HG03520 (cell line): ENCODE measurements at regions not wholly inside any gene's neighbourhood (a gene's known extent, or its start where the extent isn't known, plus 50 kb on each side); places are given as distances from the start of the nearest gene placed in this dataset.
"Not testable (repeated sequence)": the region's sequence is repeated elsewhere in the genome, so short reads cannot be mapped to it uniquely, and the experiment has no call there.

Experiments
- ATAC-seq: cut with Tn5 transposase; IDR thresholded peaks from one replicate; pipeline ENCODE4 v1.9.1; 2021; ENCODE audit warnings: mild to moderate bottlenecking, moderate library complexity; ENCODE audit not compliant: unreplicated experiment

- no peak for ATAC-seq
These were observed 94.7 kb upstream of the LOC128125822 start for GRCh38 chr6:63477422-63478040.

DNA sequence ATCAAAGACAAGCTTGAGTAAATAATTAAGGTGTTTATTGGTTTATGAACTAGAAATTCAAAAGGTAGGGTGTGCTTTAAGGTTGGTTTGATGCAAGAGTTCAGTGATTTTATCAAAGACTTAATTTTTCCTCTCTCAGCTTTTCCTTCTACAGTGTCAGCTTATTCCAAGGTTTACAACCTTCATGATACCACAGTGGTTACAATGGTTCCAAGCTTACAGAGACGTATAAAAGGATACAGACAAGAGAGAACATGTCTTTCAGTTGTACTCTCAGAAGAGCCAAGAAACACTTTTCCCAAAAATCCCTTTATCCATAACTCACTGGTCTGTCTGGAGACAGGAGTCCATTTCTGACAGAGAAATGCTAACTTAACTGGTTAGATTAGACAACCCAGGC lies 93.5 kb upstream of the LOC128125822 start:
- ATAC-seq = no peak

GRCh38 chr6:63486196-63486595 lies 86.1 kb upstream of the LOC128125822 start:
- no peak for ATAC-seq

DNA sequence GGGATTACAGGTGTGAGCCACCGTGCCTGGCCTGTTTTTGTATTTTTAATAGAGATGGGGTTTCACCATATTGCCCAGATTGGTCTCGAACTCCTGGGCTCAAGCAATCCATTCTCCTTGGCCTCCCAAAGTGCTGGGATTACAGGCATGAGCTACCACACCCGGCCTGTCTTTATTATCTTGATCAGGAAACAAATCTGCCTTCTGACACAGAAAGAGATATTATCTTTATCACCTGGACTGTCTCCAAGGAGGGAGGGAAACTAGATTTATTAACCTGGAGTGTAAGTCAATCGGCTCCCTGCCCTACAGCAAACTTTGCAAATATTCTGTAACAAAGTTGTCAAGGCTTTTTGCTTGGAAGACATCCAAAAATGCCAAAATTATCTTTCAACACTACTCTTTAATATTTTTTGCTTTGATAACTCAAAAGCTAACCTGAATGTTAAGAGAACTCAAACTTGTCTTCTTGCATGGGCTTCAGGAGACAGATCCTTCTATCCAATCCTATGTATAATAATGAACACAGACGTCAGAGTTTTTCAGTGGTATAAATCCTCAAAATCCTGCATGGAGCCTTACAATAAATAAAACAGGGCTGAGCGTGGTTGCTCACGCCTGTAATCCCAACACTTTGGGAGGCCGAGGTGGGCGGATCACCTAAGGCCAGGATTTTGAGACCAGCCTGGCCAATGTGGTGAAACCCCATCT lies 85.0 kb upstream of the LOC128125822 start:
- ATAC-seq = no peak

- ATAC-seq = no peak
These were observed 81.2 kb upstream of the LOC128125822 start for GRCh38 chr6:63491119-63491518.

- no peak for ATAC-seq
These were observed 79.8 kb upstream of the LOC128125822 start for GRCh38 chr6:63492476-63492875.

GRCh38 chr6:63493557-63493956 lies 78.7 kb upstream of the LOC128125822 start:
- no peak for ATAC-seq

GRCh38 chr6:63496361-63496804 lies 75.9 kb upstream of the LOC128125822 start:
- no peak for ATAC-seq

DNA sequence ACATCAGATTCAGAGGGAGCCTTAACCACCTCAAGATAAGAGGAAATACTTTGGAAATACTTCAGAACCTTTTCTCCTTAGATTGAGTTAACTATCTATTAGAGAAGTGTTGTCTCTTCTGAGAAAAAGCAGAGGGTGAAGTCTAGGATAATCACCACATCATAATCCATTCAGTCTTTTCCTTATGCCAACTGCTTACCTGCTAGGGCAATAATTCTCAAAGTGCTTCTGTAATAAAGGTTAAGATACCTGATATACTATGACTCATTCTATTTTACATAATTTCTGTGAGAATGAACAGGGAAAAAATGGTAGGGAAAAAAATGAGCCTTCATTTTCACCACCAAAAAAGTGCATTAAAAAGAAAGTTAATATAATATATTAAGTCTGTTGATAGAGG lies 70.1 kb upstream of the LOC128125822 start:
- no peak for ATAC-seq

GRCh38 chr6:63503199-63503598 lies 69.1 kb upstream of the LOC128125822 start:
- no peak for ATAC-seq

DNA sequence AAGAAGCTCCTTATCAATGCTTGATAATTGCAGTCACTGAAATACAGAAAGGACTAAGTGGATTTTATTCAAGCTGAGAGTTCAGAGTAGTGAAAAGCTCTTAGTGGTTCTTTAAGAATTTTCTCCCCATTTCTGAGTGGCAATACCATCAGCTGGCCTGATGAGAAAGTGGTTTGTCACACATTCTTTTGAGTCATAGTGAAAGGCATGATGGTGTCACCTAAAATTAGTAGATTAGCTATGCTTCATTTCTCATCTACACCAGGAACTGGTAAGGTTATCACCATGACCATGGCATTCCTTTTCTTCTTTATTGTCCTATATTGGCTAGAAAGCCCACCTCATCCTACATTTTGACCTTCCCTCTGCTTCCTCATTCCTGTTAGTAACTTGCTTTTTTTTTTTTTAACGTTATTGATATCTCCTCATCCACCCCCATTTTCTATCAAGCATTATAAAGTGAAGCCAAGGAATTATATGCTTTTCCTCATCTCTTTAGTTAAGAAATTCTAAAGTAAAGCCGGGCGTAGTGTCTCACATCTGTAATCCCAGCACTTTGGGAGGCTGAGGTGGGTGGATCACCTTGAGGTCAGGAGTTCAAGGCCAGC lies 67.4 kb upstream of the LOC128125822 start:
- peak; percentile 99 for ATAC-seq

DNA sequence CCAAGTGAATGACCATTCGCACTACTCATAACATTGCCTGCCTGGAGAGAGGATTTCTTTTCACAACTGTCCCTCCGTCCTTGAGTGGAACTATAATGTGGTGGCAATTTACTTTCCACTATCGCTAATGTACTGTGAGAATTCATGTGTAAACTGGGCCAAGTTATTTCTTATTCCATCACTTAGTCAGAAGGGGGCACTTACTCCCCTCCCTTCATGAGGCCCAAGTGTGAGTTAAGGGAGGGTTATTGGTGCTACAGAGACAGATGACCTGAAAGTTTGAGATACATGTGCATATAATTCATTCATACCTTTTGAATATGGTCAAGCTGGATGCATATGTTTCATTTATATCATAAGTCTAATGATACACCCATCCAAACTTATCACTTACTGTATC lies 65.2 kb upstream of the LOC128125822 start:
- ATAC-seq = no peak

- no peak for ATAC-seq
These were observed 62.5 kb upstream of the LOC128125822 start for GRCh38 chr6:63509652-63510352.

DNA sequence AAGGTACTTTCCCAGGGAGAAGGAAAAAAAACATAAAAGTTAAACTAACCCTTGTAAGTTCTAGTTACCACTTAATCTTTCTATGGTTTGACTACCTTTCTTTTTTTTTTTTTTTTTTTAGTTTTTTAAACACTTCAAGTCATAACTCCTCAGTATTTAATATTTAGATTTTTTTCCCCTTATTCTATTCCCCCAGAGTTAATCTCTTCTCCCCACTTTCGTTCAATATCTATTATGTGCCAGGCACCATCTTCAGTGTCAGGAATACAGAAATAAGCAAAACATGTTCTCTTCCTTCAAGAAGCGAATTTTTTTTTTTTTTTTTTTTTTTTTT lies 62.0 kb upstream of the LOC128125822 start:
- ATAC-seq = no peak

GRCh38 chr6:63510849-63511248 lies 61.4 kb upstream of the LOC128125822 start:
- ATAC-seq = no peak

GRCh38 chr6:63514488-63515173 lies 57.6 kb upstream of the LOC128125822 start:
- ATAC-seq = no peak

GRCh38 chr6:63515227-63515626 lies 57.1 kb upstream of the LOC128125822 start:
- not testable (repeated sequence) for ATAC-seq

DNA sequence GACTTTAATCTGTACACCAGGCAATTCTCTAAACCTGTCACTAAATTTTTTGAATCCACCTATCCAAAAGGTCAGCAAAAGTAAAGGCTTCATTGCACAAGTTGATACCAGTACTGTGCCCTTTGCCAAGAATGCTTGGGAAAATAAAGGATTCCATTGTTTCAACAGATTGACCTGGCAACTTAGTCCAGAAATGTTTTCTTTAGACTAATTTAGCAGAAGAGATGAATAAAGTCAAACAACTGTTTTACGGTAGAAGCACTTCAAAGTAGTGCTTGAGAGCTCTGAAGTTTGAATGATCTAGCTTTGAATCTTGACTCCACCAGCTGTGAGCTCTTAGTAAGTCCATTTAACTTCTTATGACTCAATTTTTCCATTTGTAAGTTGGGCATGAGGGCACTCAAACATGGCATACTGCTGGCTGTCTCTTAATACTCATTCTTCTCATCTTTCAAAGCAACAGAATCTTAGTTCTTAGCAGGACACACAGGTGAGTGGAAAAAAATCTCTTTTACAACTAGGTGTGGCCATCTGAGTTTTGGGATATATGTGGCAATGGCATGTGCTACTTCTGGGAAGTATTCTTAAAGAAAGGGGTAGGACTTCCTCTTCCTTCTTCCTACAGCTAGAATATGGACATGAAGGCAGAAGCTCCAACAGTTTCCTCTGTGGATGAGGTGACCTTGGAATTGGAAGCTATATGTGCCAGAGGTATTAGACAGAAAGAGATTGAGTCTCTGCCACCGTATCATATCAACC lies 55.9 kb upstream of the LOC128125822 start:
- no peak for ATAC-seq

- no peak for ATAC-seq
These were observed 55.1 kb upstream of the LOC128125822 start for GRCh38 chr6:63517221-63517620.

DNA sequence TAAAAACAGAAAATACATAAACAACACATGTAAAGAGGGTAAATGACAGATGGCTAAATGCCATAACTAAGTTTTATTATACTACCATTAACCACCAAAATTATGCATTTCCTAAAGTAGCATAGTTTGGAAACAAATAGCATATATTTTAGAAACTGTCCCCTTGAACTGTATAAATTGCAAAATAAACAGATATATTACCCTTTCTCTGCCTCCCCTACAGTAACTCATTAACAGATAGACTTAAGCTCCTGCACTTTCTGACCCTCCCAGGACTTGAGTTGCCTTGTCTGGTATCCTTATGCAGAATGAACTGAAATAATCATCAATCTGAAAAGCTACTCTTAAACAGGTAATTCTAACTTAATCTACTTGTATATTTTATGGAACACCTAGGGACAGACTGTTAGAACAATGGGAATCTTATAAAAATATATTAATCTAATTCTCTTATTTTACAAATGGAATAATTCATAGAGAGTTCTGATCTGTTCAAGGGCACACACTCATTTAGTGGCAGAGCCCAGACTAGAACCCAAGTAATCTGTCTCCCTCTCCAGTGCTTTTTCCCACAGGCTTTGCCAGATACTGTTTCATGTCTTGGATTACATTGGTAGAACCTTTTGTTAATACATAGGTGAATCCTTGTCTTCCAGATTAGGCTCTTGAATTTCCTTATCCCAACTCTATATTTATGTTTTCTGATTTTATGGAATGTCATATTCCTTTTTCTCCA lies 50.6 kb upstream of the LOC128125822 start:
- ATAC-seq = no peak
